Smooth muscle cell (in vitro differentiated cells): ENCODE measurements at regions not wholly inside any gene's neighbourhood (a gene's known extent, or its start where the extent isn't known, plus 50 kb on each side); places are given as distances from the start of the nearest gene placed in this dataset.
A peak's percentile ranks its signal among the peaks of the same experiment; 100 is the strongest.

Experiments
- DNase-seq: peaks from one replicate; lab custom pipeline; 2025; ENCODE audit not compliant: unreplicated experiment; lab: John Stamatoyannopoulos, UW
- H2AFZ ChIP-seq: fragments of 200-600 bp; sonication (generic); 2 replicates; pipeline ENCODE4 v1.6.0; 2016; ENCODE audit warnings: antibody characterized with exemption, low read depth, mild to moderate bottlenecking
- H3F3A ChIP-seq: fragments of 200-600 bp; sonication (generic); 2 replicates; pipeline ENCODE4 v1.6.0; 2017; ENCODE audit warnings: antibody characterized with exemption, low read depth
- H3K27ac ChIP-seq: fragments of 200-600 bp; sonication (generic); 2 replicates; pipeline ENCODE4 v1.5.1; 2016; ENCODE audit warnings: low read depth, mild to moderate bottlenecking
- H3K27me3 ChIP-seq: fragments of 200-600 bp; sonication (generic); 2 replicates; pipeline ENCODE4 v1.6.1; 2016; ENCODE audit warnings: low read depth, mild to moderate bottlenecking
- H3K36me3 ChIP-seq: fragments of 200-600 bp; sonication (generic); 2 replicates; pipeline ENCODE4 v1.5.1; 2016; ENCODE audit warnings: low read depth
- H3K4me1 ChIP-seq: fragments of 200-600 bp; sonication (generic); 2 replicates; pipeline ENCODE4 v1.5.1; 2016; ENCODE audit warnings: low read depth
- H3K4me2 ChIP-seq: fragments of 200-600 bp; sonication (generic); 2 replicates; pipeline ENCODE4 v1.6.0; 2016; ENCODE audit warnings: mild to moderate bottlenecking
- H3K4me3 ChIP-seq: fragments of 200-600 bp; sonication (generic); 2 replicates; pipeline ENCODE4 v1.5.1; 2016; ENCODE audit warnings: mild to moderate bottlenecking
- H3K79me2 ChIP-seq: fragments of 200-600 bp; sonication (generic); 2 replicates; pipeline ENCODE4 v1.6.0; 2016; ENCODE audit warnings: low read depth, mild to moderate bottlenecking
- H3K9ac ChIP-seq: fragments of 200-600 bp; sonication (generic); 2 replicates; pipeline ENCODE4 v1.6.0; 2016; ENCODE audit warnings: low read depth
- H3K9me3 ChIP-seq: fragments of 200-600 bp; sonication (generic); replicated peaks from 2 replicates; pipeline ENCODE4 v1.5.1; 2016; ENCODE audit warnings: low read depth
- H4K20me1 ChIP-seq: fragments of 200-600 bp; sonication (generic); 2 replicates; pipeline ENCODE4 v1.6.0; 2016; ENCODE audit warnings: low read depth
- WGBS: methylation state at CpG from one replicate; pipeline ENCODE4 v1.1.7; 2016; ENCODE audit warnings: low lambda C conversion rate; 5-methylcytosine and 5-hydroxymethylcytosine counted together
- TF ChIP-seq, protein P1 (sequence below): fragments of 200-600 bp; sonication (generic); IDR thresholded peaks from 2 replicates; pipeline ENCODE4 v1.5.1; 2017; ENCODE audit warnings: borderline replicate concordance, mild to moderate bottlenecking, antibody characterized with exemption; ENCODE audit not compliant: insufficient read depth, poor library complexity, severe bottlenecking

DNA sequence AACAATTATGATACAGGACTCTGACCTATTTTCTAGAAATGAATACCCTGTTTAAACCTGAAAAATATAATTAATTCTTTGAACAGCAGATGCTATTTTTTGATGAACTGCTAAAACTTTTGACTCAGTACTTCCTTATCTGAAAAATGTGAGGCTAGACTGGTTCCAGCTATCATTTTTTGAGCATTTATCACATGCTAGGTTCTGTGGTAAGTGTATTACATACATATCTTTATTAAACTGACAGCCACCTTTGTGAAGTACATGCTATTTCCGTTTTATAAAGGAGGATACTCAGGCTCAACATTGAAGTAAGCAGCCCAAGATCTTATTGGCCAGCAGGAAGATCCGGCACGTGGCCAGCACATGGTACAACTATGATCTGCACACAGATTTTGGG is 459.8 kb upstream of the SEL1L start:
- no peak overlapping the region for H3K4me2 ChIP-seq
- no peak overlapping the region for H3K4me3 ChIP-seq
- DNase-seq = no peak
- H3K27me3 ChIP-seq = no peaks in the 10 kb centered on the region
- TF ChIP-seq, protein P1, sequence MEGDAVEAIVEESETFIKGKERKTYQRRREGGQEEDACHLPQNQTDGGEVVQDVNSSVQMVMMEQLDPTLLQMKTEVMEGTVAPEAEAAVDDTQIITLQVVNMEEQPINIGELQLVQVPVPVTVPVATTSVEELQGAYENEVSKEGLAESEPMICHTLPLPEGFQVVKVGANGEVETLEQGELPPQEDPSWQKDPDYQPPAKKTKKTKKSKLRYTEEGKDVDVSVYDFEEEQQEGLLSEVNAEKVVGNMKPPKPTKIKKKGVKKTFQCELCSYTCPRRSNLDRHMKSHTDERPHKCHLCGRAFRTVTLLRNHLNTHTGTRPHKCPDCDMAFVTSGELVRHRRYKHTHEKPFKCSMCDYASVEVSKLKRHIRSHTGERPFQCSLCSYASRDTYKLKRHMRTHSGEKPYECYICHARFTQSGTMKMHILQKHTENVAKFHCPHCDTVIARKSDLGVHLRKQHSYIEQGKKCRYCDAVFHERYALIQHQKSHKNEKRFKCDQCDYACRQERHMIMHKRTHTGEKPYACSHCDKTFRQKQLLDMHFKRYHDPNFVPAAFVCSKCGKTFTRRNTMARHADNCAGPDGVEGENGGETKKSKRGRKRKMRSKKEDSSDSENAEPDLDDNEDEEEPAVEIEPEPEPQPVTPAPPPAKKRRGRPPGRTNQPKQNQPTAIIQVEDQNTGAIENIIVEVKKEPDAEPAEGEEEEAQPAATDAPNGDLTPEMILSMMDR = no peak
- H4K20me1 ChIP-seq = no peaks in the 10 kb centered on the region
- no peak overlapping the region for H3K9ac ChIP-seq
- H3K79me2 ChIP-seq = no peaks in the 10 kb centered on the region
- no peak overlapping the region for H3K27ac ChIP-seq
- no peaks in the 10 kb centered on the region for H3F3A ChIP-seq
- no peaks in the 10 kb centered on the region for H3K4me1 ChIP-seq
- H2AFZ ChIP-seq = peak overlapping the region; percentile 51
- H3K36me3 ChIP-seq = no peaks in the 10 kb centered on the region
- no peaks in the 10 kb centered on the region for H3K9me3 ChIP-seq
- 93% methylated on average over 3 of the region's 3 CpGs for WGBS

DNA sequence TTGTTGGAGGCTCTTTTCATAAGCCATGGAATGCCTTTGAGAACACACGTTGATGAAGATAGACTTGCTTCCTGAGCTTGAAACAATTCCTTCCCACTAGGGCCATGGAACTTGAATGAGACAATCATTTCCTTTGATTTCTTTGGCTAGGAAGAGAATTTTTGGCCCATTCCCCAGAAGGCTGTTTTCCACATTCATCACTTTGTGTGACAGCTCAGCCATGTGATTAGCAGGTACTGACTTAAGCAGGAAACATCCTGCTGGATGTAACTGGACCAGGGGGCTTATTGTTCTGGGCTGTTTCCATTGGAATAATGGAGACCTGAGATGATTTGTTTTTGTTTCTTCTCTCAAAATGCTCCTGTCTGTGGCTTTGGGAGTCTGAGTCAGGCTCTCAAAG is 469.8 kb upstream of the SEL1L start:
- Histone ChIP-seq H3K4me2 (no peak overlapping the region), H3K9ac (no peak overlapping the region), H3K4me1 (no peaks in the 10 kb centered on the region), H3K4me3 (no peak overlapping the region), H3K9me3 (no peaks in the 10 kb centered on the region), H2AFZ (no peak overlapping the region), H4K20me1 (no peaks in the 10 kb centered on the region), H3K27ac (no peak overlapping the region), H3K79me2 (no peaks in the 10 kb centered on the region), H3K27me3 (no peaks in the 10 kb centered on the region), H3K36me3 (no peaks in the 10 kb centered on the region), H3F3A (no peaks in the 10 kb centered on the region)
- no peak for DNase-seq
- TF ChIP-seq, protein P1 = no peak
- WGBS = 80% methylated on average over 1 of the region's 1 CpG

DNA sequence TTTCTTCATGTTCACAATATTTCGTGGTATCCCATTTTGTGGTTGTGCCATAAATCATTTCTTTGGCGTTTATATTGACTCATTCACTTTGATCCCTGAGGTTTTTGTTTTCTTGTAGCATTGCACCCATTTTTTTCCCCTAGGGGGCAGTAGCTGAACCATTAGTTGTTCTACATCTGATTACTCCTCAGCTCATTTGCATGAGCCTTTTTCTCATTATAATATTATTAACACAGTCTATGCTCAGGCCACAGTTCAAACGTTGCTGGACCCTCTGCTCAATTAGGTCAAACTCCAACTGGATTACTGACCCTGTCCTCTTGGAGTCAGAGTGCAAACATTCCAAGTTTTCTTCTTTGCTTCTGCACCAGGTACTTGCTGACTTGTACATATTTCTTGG is 475.4 kb upstream of the SEL1L start:
- no peaks in the 10 kb centered on the region for H3F3A ChIP-seq
- WGBS = 23% methylated on average over 3 of the region's 3 CpGs
- no peak for DNase-seq
- no peaks in the 10 kb centered on the region for H3K36me3 ChIP-seq
- no peak overlapping the region for H3K9ac ChIP-seq
- no peak overlapping the region for H3K4me2 ChIP-seq
- H3K79me2 ChIP-seq = no peaks in the 10 kb centered on the region
- TF ChIP-seq, protein P1 = peak; percentile 34
- no peak overlapping the region for H3K4me3 ChIP-seq
- H3K4me1 ChIP-seq = no peaks in the 10 kb centered on the region
- H2AFZ ChIP-seq = no peak overlapping the region
- no peaks in the 10 kb centered on the region for H4K20me1 ChIP-seq
- no peak overlapping the region for H3K27ac ChIP-seq
- no peaks in the 10 kb centered on the region for H3K27me3 ChIP-seq
- no peaks in the 10 kb centered on the region for H3K9me3 ChIP-seq

DNA sequence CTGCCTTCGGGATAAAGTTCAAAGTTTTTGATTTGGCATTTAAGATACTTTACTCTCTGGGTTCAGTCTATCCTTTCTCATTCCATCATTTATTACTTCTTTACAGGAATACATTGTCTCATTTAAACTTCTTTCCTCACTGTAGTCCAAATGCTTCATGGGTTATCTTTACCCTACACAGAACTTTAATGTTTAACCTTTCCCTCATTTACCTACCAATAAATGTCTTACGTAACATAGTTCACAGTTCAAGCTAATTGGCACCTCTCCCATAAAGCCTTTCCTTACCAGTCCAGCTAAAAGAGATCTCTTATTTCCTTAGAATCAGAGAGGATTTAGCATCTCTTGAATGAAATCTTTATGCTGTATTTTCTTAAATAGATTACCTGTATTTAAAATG is 476.3 kb upstream of the SEL1L start:
- Histone ChIP-seq H3K27me3 (no peaks in the 10 kb centered on the region), H3K9me3 (no peaks in the 10 kb centered on the region), H3K27ac (no peak overlapping the region), H3K4me3 (no peak overlapping the region), H2AFZ (no peak overlapping the region), H3F3A (no peaks in the 10 kb centered on the region), H3K9ac (no peak overlapping the region), H3K36me3 (no peaks in the 10 kb centered on the region), H3K4me2 (no peak overlapping the region), H3K79me2 (no peaks in the 10 kb centered on the region), H3K4me1 (no peaks in the 10 kb centered on the region), H4K20me1 (no peaks in the 10 kb centered on the region)
- 93% methylated on average over 2 of the region's 2 CpGs for WGBS
- TF ChIP-seq, protein P1 = no peak
- no peak for DNase-seq
